BJ (cell line): ENCODE measurements at regions not wholly inside any gene's neighbourhood (a gene's known extent, or its start where the extent isn't known, plus 50 kb on each side); places are given as distances from the start of the nearest gene placed in this dataset.
"Not testable (repeated sequence)": the region's sequence is repeated elsewhere in the genome, so short reads cannot be mapped to it uniquely, and the experiment has no call there.

Source experiments
- CTCF ChIA-PET: fragments of 350-600 bp; formaldehyde crosslinking; extraction: SDS; loops from one replicate; lab custom pipeline; 2021; ENCODE audit warnings: antibody characterized with exemption, inconsistent platforms; lab: Yijun Ruan, JAX
- POLR2A ChIA-PET: fragments of 300-600 bp; sonication (Branson Sonifier 250); formaldehyde crosslinking; extraction: SDS; loops from one replicate; lab custom pipeline; 2021; ENCODE audit warnings: antibody characterized with exemption; lab: Charles Lee
- DNase-seq: peaks from one replicate; pipeline ENCODE4 v3.0.0-alpha.2; 2011; ENCODE audit warnings: low read depth
- H3K27me3 ChIP-seq: 2 replicates; pipeline ENCODE4 v1.6.0; 2011; ENCODE audit warnings: low read length; ENCODE audit not compliant: control insufficient read depth, insufficient read depth
- H3K36me3 ChIP-seq: 2 replicates; pipeline ENCODE4 v1.5.1; 2011; ENCODE audit warnings: low read length; ENCODE audit not compliant: control insufficient read depth, insufficient read depth
- H3K4me3 ChIP-seq: 2 replicates; pipeline ENCODE4 v1.5.1; 2011; ENCODE audit warnings: low read depth, mild to moderate bottlenecking, control low read depth, low read length
- TF ChIP-seq, protein P1 (sequence below): IDR thresholded peaks from 2 replicates; pipeline ENCODE4 v1.5.1; 2011; ENCODE audit warnings: low read depth, mild to moderate bottlenecking, control low read depth, inconsistent platforms, low read length, moderate library complexity; ENCODE audit not compliant: insufficient read depth

DNA sequence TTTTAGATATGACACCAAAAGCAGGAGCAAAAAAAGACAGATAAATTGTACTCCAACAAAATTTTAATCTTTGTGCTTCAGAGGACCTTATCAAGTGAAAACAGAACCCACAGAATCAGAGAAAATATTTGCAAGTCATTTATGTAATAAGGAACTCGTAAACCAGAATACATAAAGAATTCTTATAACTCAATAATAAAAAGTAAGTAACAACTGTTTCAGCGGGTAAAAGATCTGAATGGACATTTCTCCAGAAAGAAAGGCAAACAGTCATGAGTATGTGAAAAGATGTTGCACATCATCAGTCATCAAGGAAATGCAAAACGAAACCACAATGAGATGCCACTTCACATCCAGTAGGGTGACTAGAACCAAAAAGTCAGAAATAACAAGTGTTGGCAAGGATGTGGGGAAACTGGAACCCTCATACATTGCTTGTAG lies 167.7 kb upstream of the KCTD7 start:
- Histone ChIP-seq H3K27me3 (no peaks in the 10 kb centered on the region), H3K4me3 (no peak overlapping the region), H3K36me3 (no peaks in the 10 kb centered on the region)
- TF ChIP-seq, protein P1, sequence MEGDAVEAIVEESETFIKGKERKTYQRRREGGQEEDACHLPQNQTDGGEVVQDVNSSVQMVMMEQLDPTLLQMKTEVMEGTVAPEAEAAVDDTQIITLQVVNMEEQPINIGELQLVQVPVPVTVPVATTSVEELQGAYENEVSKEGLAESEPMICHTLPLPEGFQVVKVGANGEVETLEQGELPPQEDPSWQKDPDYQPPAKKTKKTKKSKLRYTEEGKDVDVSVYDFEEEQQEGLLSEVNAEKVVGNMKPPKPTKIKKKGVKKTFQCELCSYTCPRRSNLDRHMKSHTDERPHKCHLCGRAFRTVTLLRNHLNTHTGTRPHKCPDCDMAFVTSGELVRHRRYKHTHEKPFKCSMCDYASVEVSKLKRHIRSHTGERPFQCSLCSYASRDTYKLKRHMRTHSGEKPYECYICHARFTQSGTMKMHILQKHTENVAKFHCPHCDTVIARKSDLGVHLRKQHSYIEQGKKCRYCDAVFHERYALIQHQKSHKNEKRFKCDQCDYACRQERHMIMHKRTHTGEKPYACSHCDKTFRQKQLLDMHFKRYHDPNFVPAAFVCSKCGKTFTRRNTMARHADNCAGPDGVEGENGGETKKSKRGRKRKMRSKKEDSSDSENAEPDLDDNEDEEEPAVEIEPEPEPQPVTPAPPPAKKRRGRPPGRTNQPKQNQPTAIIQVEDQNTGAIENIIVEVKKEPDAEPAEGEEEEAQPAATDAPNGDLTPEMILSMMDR = no peak
- CTCF ChIA-PET = no interaction called here
- POLR2A ChIA-PET = no interaction called here
- DNase-seq = no peak

- DNase-seq, POLR2A ChIA-PET, CTCF ChIA-PET, H3K4me3 ChIP-seq, H3K27me3 ChIP-seq, H3K36me3 ChIP-seq: not testable (repeated sequence)
Observed at GRCh38 chr7:66461397-66461796, 167.3 kb upstream of the KCTD7 start.

GRCh38 chr7:66462831-66463230 lies 165.8 kb upstream of the KCTD7 start:
- POLR2A ChIA-PET, CTCF ChIA-PET, H3K36me3 ChIP-seq, DNase-seq, H3K27me3 ChIP-seq, H3K4me3 ChIP-seq: not testable (repeated sequence)

DNA sequence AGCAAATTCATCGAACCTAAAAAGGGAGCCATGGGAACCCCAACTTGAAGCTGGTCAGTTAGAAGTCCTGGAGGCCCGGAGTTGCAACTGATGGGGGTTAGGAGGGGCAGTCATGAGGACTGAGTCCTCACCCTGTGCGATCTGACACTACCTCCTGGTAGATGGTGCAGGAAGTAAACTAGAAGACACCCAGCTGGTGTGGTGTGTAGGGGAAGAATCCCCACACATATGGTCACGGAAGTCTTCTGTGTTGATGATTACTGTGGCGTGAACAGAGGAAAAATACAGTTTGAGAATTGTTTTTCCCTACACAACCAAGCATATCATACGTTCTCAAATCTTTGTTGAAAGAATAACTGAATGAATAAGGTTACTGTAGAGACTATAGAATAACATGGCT lies 164.6 kb upstream of the KCTD7 start:
- no peaks in the 10 kb centered on the region for H3K27me3 ChIP-seq
- ChIA-PET CTCF (no interaction called here), POLR2A (no interaction called here)
- no peak overlapping the region for H3K4me3 ChIP-seq
- no peak for DNase-seq
- no peaks in the 10 kb centered on the region for H3K36me3 ChIP-seq
- TF ChIP-seq, protein P1 = no peak

GRCh38 chr7:66466081-66466600 lies 162.5 kb upstream of the KCTD7 start:
- Histone ChIP-seq H3K27me3 (no peaks in the 10 kb centered on the region), H3K36me3 (no peaks in the 10 kb centered on the region), H3K4me3 (no peak overlapping the region)
- TF ChIP-seq, protein P1 = no peak
- ChIA-PET POLR2A (no interaction called here), CTCF (no interaction called here)
- no peak for DNase-seq

GRCh38 chr7:66467887-66468286 lies 160.8 kb upstream of the KCTD7 start:
- no peak for DNase-seq
- H3K36me3 ChIP-seq = no peaks in the 10 kb centered on the region
- TF ChIP-seq, protein P1 = no peak
- H3K4me3 ChIP-seq = no peak overlapping the region
- ChIA-PET POLR2A (no interaction called here), CTCF (interaction anchor here (0.6 kb wide), 1 partner anchor 327 kb away, joined by 3 read pairs; no protein-coding TSS in a partner anchor)
- no peaks in the 10 kb centered on the region for H3K27me3 ChIP-seq

GRCh38 chr7:66473064-66473463 lies 155.6 kb upstream of the KCTD7 start:
- H3K36me3 ChIP-seq, DNase-seq, H3K27me3 ChIP-seq, H3K4me3 ChIP-seq, POLR2A ChIA-PET: not testable (repeated sequence)
- CTCF ChIA-PET = interaction anchor here (0.8 kb wide), 1 partner anchor 51 kb away, joined by 3 read pairs; no protein-coding TSS in a partner anchor
